GM12892 (cell line): ENCODE measurements at regions not wholly inside any gene's neighbourhood (a gene's known extent, or its start where the extent isn't known, plus 50 kb on each side); places are given as distances from the start of the nearest gene placed in this dataset.

ENCODE experiments used
- POLR2A ChIP-seq: IDR thresholded peaks from 2 replicates; pipeline ENCODE4 v1.6.1; 2011; ENCODE audit warnings: low read depth, low read length, control low read depth
- POLR2AphosphoS5 ChIP-seq: IDR thresholded peaks from 2 replicates; pipeline ENCODE4 v1.6.1; 2011; ENCODE audit warnings: low read depth, low read length, control low read depth

DNA sequence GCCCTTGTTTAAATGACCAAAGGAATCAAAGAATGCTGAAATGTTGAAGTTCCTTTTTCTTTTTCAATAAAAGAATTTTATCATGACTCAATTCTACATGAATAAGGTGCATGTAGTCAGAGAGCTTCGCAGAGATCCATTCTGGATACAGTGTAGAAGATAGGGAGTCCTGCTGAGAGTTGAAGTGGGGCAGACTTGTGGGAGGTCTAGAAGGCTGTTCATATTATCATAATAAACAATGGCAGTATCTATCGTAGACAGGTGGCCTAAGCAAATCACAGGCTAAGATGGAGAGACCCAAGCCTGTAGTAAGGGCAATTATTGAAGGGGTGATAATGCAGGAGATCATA, 1322.0 kb upstream of the CELF4 start:
- TF ChIP-seq POLR2AphosphoS5 = no peak
- no peak for TF ChIP-seq POLR2A
